Peyer's patch (tissue), 4 donors: ENCODE measurements at regions not wholly inside any gene's neighbourhood (a gene's known extent, or its start where the extent isn't known, plus 50 kb on each side); places are given as distances from the start of the nearest gene placed in this dataset.

Experiments
- POLR2A ChIP-seq, 2 donors: fragments of 450-650 bp; IDR thresholded peaks; one replicate each; pipeline ENCODE4 v1.5.1; 2017; ENCODE audit warnings: antibody characterized with exemption in 2 of 2, mild to moderate bottlenecking in 2 of 2, moderate library complexity in 2 of 2
- TF ChIP-seq, protein P1 (sequence below), 6 experiments: fragments of 450-650 bp in 4 of 6; fragments of 200-600 bp in 2 of 6; sonication (generic) in 1 of 6; IDR thresholded peaks; one replicate each; pipeline ENCODE4 v1.5.1; 2017 to 2019; ENCODE audit warnings: antibody characterized with exemption in 6 of 6, mild to moderate bottlenecking in 3 of 6, moderate library complexity in 1 of 6

DNA sequence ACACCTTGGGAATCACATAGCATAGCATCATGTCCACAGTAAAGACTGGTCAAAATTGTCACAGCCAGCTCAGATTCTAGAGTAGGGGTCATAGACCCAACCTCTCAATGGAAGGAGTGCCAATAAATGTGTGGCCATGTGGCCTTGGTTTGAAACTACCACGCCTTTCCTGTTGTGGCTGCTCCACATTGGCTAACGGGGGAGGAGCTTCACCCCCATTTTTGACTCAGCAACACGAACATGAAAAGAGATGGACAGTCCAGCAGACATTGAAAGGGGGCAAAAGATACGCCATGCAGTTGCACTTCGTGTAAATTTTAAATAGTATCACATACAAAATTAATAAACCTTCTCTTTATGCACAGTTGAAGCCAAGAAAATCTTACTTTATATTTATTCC is 78.4 kb upstream of the HIVEP3 start:
- TF ChIP-seq, protein P1, sequence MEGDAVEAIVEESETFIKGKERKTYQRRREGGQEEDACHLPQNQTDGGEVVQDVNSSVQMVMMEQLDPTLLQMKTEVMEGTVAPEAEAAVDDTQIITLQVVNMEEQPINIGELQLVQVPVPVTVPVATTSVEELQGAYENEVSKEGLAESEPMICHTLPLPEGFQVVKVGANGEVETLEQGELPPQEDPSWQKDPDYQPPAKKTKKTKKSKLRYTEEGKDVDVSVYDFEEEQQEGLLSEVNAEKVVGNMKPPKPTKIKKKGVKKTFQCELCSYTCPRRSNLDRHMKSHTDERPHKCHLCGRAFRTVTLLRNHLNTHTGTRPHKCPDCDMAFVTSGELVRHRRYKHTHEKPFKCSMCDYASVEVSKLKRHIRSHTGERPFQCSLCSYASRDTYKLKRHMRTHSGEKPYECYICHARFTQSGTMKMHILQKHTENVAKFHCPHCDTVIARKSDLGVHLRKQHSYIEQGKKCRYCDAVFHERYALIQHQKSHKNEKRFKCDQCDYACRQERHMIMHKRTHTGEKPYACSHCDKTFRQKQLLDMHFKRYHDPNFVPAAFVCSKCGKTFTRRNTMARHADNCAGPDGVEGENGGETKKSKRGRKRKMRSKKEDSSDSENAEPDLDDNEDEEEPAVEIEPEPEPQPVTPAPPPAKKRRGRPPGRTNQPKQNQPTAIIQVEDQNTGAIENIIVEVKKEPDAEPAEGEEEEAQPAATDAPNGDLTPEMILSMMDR (IDR thresholded peaks at IDR 0.05): no peak
- TF ChIP-seq POLR2A (IDR thresholded peaks at IDR 0.05): no peak
